ENCODE measurements at regions not wholly inside any gene's neighbourhood (a gene's known extent, or its start where the extent isn't known, plus 50 kb on each side); places are given as distances from the start of the nearest gene placed in this dataset.

DNA sequence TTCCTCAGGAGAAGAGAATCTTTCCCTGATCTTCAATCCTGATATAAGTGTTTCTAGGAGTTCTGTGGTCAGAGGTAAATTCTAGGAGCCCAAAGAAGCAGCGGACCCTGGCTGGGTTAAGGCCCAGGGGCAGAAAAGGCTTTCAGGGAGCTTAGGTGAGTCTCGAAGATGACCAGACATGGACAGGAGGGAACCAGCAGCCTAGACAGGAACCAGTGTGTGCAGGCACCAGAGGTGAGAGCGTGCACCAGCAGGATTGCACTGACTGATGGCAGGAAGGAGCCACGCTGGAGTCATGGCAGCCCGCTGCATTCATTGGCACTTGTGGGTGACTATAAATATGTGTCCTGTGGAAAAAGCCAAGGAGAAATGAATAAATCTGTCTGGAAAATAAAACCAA is 489.9 kb downstream of the BCL11B start:
- TF ChIP-seq EZH2 (IDR thresholded peaks at IDR 0.05; ENCODE audit: insufficient read depth, poor library complexity, severe bottlenecking) (no peak), EZH2phosphoT487 (IDR thresholded peaks at IDR 0.05; ENCODE audit: insufficient read depth, low read depth) (no peak)

Measured in GM23248 (cell line).